ENCODE measurements at regions not wholly inside any gene's neighbourhood (a gene's known extent, or its start where the extent isn't known, plus 50 kb on each side); places are given as distances from the start of the nearest gene placed in this dataset.
"Not testable (repeated sequence)": the region's sequence is repeated elsewhere in the genome, so short reads cannot be mapped to it uniquely, and the experiment has no call there.

GRCh38 chr6:145143379-145143778, 591.9 kb downstream of the EPM2A start:
- FAIRE-seq = no peak

DNA sequence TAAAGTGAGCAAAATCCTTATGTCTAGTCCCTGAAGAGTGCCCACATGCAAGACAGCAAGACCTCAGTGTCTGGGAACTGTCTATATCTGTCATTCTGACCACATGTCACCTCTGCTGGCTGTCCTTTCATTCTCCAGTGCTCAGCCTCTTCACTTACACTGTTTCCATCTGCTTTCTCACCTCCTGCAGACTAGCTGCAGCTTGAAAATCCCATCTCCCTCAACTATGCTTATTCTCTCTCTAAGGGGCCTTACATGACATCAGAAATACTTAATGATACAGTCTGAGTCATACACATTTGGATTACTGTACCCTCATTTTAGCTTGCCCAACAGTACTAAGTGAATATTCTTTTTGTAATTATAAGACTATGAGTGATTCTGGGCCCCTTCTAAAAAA, 587.8 kb downstream of the EPM2A start:
- FAIRE-seq = no peak

GRCh38 chr6:145147981-145148749, 587.2 kb downstream of the EPM2A start:
- no peak for FAIRE-seq

DNA sequence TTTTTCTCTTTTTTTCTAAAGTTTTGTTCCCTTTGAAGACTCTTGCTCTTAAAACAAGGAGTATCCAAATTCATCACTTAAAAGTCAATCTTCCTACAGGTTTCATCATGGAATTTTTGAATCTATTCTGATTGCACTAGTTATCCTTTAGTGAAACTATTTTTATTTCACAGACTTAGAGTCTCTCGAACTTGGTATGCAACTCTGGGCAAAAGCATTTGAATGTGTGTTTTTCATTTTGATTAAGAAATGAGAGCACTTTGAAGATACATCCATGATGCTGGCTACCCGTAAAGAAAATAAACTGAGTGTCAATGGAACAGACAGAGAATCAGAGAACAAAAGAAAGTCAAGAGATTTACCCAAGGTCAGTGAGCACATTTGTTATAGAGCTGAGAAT, 586.5 kb downstream of the EPM2A start:
- no peak for FAIRE-seq

DNA sequence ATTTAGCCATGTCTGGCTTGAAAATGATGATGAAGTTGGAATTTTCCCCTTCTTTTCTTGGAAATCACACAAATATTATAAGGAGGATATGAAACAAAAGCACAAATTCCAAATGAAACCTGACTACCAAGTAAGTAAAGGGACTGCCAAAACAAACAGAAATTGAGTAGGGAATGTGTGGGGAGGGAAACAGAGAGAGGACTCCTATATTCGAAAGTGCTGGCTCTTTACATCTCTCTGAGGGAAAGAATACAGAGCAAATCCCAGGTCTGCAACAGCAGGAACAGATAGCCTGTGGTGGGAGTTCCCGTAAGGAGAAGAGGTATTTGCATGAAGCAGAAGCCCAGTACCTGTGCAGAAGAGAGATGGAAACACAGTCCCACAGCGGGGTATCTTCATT, 583.7 kb downstream of the EPM2A start:
- FAIRE-seq = no peak

DNA sequence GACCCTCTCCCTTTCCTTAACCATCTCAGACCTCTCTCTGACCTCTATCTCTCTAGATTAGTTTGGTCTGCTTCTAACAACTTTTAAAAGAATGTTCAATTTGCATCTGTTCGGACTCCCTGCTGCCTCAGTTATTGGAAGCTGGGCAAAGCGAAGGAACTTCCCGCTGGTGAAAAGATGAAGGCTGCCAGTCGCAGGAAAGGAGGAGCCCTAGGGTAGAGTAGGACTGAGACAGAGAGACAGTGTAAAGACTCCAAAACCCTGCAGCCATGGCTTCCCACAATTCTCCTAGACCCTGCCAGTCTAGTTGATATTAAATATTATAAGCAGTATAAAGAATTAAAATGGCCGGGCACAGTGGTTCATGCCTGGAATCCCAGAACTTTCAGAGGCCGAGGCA, 581.8 kb downstream of the EPM2A start:
- no peak for FAIRE-seq

DNA sequence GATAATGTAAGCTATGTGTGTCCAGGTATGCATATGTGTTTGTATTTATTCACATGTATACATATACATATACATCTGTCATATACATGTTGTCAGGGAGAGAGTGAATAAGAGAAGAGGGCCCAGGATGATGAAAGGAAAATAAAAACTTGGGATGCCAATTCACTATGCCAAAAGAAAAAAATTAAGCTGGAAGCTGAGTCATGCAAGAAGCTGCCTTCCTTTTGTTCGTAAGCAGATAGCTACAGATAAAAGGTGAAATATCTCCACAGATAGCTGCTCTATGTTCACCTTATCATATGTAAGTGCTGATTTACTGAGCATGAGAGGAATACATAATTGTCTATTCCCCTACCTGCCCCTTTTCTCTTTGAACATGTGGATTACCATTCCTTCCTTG, 579.9 kb downstream of the EPM2A start:
- FAIRE-seq = no peak

- FAIRE-seq = no peak
These were observed 579.2 kb downstream of the EPM2A start for GRCh38 chr6:145155873-145156782.

GRCh38 chr6:145158636-145159035, 576.7 kb downstream of the EPM2A start:
- FAIRE-seq = not testable (repeated sequence)

DNA sequence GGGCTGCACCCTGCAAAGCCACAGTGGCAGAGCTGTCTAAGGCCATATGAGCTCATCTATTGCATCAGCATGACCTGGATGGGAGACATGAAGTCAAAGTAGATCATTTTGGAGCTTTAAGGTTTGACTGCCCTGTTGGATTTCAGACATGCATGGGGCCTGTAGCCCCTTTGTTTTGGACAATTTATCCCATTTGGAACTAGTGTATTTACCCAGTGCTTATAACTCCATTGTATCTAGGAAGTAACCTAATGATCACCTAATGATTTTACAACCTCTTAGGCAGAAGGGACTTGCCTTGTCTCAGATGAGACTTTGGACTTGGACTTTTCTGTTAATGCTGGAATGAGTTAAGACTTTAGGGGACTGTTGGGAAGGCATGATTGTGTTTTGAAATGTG, 575.4 kb downstream of the EPM2A start:
- FAIRE-seq = no peak

- FAIRE-seq = no peak
These were observed 573.8 kb downstream of the EPM2A start for GRCh38 chr6:145161501-145161900.

- no peak for FAIRE-seq
These were observed 565.5 kb downstream of the EPM2A start for GRCh38 chr6:145169726-145170224.

GRCh38 chr6:145175470-145175869, 559.9 kb downstream of the EPM2A start:
- FAIRE-seq = no peak

GRCh38 chr6:145178391-145178790, 556.9 kb downstream of the EPM2A start:
- no peak for FAIRE-seq

DNA sequence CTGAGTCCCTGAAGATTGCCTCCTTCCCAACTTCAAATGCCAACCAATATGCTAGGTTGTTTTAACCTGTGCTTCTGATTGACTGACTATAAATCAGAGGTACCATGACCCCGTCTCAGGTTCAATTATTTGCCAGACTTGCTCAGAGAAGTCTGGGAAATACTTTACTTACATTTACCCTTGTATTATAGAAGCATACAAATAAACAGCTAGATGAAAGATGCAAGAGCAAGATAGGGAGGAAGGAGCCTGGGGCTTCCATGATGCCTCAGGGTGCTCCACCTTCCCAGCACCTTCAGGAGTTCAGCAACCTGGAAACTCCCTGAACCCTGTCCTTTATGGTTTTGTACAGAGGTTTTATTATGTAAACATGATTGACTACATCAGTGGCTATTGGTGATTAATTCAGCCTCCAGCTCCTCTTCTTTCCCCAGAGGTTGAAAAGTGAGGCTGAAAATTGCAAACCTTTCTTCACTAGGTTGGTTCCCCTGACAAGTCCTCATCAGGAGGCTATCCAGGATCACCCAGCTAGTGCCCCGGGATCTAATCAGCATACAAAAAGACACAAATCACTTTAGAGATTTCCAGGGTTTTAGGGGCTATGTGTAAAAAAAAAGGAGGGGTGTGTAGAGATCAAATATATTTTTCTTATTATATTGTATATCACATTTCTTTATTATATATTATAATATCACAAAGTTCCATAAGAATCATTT, 547.7 kb downstream of the EPM2A start:
- FAIRE-seq = no peak

DNA sequence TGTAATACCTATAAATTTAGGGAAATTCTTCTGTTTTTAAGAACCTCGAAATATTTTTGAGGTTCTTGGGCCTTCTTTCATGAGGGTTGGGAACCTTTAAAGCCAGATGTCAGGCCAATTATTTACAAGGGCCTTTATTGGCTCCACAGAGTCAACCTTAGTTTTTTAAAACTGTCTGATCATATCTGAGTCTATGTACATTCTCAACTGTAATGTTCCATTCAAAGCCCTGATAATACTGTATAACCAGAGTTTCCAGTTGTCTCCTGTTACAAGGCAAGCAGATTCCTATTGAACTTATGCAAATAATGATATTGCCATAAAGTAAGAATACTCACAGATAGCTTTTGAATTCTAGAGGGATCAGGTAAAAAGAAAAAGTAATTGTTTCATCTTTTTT, 545.5 kb downstream of the EPM2A start:
- FAIRE-seq = no peak

DNA sequence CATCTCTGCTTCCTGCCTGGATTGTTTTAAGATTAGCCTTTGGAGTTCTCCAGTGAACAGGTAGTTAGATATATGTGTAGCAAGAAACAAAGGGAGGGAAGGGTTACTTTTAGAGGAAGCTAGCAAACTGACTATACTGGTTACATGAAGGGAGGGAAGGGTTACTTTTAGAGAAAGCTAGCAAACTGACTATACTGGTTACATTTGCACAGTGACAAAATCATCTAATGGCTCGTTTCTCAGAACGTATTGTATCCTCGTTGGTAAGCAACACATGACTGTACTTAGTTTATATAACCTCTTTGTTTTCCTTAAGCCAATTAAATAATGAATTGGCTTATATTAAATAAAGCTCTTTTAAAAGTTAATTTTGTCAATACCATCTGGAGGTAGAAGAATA, 540.9 kb downstream of the EPM2A start:
- no peak for FAIRE-seq

- FAIRE-seq = no peak
These were observed 535.4 kb downstream of the EPM2A start for GRCh38 chr6:145199961-145200360.

- FAIRE-seq = no peak
These were observed 531.0 kb downstream of the EPM2A start for GRCh38 chr6:145204301-145204700.

- no peak for FAIRE-seq
These were observed 528.9 kb downstream of the EPM2A start for GRCh38 chr6:145206247-145206907.

GRCh38 chr6:145208474-145208873, 526.8 kb downstream of the EPM2A start:
- FAIRE-seq = no peak

DNA sequence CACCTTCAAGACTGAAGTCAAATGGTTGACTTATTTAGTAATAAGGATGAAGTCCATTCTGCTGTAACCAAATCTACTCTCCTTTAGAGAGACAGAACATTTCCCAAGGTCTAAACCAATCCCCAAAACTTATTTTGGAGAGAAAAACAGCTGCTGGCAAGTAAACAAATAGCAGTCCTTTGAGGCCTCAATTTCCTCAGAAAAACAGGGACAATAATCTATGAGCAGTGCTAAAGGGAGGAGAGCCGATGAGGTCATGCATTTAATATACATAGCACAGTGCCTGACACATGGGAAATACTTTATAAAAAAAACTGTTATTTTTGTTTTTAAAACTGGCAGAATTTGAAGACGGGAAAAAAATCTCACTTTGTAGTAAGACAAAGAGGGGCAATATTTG, 526.0 kb downstream of the EPM2A start:
- no peak for FAIRE-seq

DNA sequence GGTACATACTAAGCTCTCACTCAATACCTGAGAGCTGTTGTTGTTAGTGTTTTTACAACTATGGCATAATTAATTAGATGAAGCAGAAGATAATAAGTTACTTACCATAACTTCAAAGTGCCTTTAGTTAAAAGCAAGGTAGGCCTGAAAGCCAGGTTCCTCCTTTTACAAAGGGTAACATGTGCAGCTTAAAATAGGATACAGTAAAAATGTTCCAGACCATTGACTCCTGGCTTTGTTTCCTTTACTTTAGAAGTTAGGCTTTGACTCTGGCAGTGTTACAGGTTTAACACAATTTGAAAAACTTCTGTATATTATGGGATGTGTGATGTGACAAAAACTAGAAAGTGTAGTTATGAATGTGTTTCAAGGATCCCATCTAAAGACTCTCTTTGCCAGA, 522.5 kb downstream of the EPM2A start:
- no peak for FAIRE-seq
